Urothelium cell line (cell line): ENCODE measurements at regions not wholly inside any gene's neighbourhood (a gene's known extent, or its start where the extent isn't known, plus 50 kb on each side); places are given as distances from the start of the nearest gene placed in this dataset.
"Not testable (repeated sequence)": the region's sequence is repeated elsewhere in the genome, so short reads cannot be mapped to it uniquely, and the experiment has no call there.

Source experiments
- DNase-seq: peaks from one replicate; pipeline ENCODE4 v3.0.0; 2011; ENCODE audit warnings: low spot score, mixed read lengths
- FAIRE-seq: peaks from 2 replicates; lab custom pipeline; 2011; peaks lifted over from hg19 to GRCh38; lab: Jason Lieb, UNC

DNA sequence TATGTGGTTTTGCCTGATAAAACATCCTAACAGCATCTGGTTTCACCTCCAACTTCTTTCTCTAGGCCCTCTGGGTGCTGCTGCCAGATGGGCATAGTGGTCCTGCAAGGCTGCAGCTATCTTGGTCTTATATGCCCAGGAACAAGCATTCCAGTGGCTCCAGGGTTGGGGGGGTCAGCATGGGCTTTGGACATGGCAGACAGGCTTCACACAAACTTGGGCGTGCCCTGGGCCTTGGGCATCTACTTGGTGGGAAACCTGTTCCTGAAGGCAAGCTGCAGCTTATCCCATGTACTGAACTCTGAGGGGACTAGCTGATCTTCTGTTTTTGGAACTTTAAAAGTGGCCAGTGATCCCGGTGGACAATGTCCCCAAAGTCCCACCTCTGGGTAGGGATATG is 54.9 kb upstream of the ZNF678 start:
- DNase-seq (no peak), FAIRE-seq (no peak)

DNA sequence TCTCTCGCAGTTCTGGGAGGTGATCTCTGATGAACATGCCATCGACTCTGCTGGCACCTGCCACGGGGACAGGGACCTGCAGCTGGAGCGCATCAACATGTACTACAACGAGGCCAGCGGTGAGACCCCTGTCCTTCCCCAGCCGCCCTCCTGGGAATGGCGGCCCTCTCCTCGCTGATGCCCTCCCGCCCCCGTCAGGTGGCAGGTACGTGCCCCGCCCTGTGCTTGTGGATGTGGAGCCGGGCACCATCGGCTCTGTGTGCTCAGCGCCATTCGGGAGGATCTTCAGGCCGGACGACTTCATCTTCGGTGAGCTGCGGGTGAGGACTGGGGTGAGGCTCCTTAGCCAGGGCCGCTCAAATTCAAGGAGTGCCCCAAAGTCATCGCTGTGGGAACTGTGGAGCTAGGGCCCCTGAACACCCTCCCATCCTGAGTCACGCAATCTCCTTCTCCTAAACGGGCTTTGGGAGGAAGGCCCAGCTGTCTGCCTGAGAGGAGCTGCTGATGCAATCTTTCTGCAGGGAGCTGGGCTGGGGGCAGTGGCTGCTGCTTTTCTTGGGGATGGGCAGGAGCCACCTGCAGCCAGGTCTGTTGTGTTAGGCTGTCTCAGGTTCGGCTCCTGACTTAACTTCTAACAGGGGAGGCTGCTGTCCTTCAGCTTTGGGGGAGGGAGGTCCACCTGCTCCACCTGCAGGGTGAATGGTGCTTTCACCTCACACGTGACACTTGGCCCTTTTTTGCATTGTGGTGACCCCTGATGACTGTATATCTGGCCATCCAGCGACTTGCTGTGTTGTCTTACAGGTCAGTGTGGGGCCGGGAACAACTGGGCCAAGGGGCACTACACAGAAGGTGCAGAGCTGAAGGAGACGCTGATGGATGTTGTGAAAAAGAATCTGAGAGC is 56.6 kb upstream of the ZNF678 start:
- DNase-seq, FAIRE-seq: not testable (repeated sequence)

GRCh38 chr1:227496045-227496444 is 67.3 kb upstream of the ZNF678 start:
- not testable (repeated sequence) for DNase-seq, FAIRE-seq

- not testable (repeated sequence) for DNase-seq, FAIRE-seq
Measured at GRCh38 chr1:227493863-227494551, 69.3 kb upstream of the ZNF678 start.

DNA sequence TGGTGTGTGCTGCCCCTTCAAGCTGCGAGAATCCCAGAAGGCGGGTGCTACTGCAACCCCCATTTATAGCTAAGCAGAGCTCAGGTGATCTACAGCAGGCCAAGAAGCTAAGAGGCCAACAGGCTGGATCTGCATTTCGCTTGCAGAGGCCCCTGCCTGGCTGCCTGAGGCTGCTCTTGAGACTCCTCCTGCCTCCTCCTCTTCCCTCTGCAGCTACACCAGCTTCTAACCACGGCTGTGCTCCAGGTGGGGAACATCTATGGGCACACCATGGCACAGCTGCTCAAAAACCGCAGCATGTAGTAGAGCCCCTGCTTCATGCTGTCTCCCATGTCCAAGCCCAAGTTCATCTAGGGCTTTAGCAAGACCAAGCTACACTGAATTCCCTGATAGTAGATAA is 72.9 kb upstream of the ZNF678 start:
- FAIRE-seq (no peak), DNase-seq (no peak)

DNA sequence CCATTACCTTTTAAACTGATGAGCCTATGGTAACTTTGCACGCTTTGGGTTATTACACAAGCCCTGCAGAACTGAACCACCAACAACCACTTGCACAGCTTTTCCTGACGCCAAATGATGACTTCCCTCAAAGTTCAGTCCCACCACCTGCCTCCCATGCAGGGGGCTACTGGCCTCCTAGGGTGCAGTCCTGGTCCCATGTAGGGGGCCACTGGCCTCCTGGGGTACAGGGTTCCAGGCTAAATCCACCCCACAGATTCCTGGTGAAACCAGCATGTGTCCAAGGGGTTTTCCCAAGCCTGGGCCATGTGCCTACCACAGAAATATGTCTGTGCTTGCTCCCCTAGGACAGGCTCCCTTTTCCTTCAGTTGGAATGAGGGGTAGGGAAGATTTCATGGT is 73.4 kb upstream of the ZNF678 start:
- DNase-seq (no peak), FAIRE-seq (no peak)

DNA sequence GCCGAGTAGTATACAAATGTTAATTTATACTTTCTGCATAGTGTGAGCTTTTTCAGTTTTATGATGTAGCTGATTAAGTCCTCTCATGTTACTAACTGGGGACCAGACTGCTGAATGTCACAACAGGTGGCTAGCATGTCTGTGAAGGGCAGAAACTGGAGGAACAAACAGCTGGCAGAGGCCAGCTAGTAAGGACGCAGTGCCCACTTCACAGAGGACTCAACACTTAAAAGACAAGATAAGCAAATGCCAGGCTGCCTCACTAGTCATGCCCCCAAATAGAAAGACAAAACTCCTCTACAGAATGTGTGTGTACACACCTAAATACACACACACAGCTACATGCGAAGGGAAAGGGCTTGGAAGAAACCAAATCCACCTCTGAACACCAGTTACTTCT is 73.8 kb upstream of the ZNF678 start:
- DNase-seq (no peak), FAIRE-seq (no peak)

DNA sequence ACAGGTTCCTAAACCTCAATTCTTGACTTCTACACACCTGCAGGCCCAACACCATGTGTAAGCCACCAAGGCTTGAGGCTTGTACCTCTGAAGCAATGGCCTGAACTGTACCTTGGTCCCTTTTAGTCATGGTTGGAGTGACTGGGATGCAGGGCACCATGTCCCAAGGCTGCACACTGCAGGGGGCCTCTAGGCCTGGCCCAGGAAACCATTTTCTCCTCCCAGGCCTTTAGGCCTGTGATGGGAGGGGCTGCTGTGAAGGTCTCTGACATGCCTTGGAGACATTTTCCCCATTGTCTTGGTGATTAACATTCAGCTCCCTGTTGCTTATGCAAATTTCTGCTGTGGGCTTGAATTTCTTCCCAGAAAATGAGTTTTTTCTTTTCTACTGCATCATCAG is 75.8 kb upstream of the ZNF678 start:
- DNase-seq, result no peak
- FAIRE-seq, result no peak

DNA sequence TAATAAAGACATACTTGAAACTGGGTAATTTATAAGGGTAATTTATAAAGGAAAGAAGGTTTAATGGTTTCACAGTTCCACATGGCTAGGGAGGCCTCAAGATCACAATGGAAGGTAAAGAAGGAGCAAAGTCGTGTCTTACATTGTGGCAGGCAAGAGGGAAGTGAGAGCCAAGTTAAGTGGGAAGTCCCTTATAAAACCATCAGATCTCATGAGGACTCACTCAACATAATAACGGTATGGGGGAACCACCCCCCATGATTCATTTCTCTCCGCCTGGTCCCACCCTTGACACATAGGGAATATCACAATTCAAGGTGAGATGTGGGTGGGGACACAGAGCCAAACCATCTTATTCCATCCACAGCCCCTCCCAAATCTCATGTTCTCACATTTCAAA is 76.8 kb upstream of the ZNF678 start:
- no peak for DNase-seq
- FAIRE-seq, result no peak

- DNase-seq, result no peak
- no peak for FAIRE-seq
Measured at GRCh38 chr1:227482023-227482299, 81.4 kb upstream of the ZNF678 start.

- DNase-seq, FAIRE-seq: not testable (repeated sequence)
Measured at GRCh38 chr1:227474072-227474471, 89.3 kb upstream of the ZNF678 start.

DNA sequence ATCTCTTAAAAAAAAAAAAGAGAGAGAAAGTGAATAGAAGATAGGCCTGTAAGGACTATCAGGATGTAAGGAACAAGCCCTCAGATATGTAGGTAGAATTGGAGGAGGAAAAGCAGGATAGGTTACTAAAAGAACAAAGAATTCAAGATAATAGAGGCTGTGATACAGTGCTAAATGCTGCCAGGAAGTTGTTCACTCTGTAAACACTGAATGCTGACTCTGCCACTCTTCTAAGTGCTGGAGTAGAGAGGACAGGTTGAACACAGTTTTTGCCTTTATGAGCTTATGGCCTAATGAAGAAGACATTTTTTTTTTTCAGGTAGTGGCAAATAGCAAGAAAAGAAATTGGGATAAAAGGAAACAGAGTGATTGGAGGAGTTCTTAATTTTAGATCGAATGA is 90.6 kb upstream of the ZNF678 start:
- no peak for FAIRE-seq

GRCh38 chr1:227470688-227471087 is 92.7 kb upstream of the ZNF678 start:
- FAIRE-seq (no peak), DNase-seq (no peak)

More for the DNA sequence above, 90.6 kb upstream of the ZNF678 start:
- no peak for DNase-seq

GRCh38 chr1:227469708-227470107 is 93.6 kb upstream of the ZNF678 start:
- DNase-seq (no peak), FAIRE-seq (no peak)

DNA sequence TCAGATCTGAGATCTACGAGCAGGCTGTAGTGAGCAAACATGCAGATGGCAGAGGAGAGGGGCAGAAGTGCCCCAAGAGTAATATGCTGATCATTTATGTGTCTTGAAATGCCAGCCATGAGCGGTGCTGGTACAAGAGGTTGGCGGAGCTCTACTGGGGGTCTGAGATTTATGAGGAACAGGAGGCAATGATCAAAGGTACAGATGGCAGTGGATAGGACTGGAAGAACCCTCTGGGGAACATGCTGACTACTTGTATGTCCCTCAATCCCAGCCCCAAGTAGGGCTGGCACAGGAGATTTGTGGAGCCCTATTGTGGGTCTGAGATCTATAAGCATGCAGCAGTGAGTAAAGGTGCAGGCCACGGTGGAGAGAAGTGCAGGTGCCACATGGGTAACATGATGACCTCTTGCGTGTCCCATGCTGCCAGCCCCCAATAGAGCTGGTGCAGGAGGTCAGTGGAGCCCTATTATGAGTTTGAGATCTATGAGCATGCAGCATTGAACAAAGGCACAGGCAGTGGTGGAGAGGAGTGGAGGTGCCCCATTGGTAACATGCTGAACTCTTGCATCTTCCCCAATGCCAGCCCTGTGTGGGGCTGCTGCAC is 97.2 kb upstream of the ZNF678 start:
- DNase-seq, result no peak
- FAIRE-seq, result no peak

DNA sequence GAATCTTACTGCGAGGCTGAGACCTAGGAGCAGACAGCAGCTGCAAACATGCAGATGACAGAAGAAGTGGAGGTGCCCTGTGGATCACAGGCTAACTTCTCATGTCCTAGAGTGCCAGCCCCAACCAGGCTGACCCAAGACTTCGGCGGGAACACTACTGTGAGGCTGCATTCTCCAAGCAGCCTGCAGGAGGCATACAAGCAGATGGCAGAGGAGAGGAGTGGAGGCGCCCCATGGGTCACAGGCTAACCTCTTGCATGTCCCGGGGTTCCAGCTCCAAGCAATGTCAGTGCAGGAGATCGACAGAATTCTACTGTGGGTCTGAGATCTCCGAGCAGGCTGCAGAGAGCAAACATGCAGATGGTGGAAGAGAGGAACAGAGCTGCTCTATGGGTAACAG is 98.1 kb upstream of the ZNF678 start:
- no peak for FAIRE-seq

GRCh38 chr1:227459977-227460376 is 103.4 kb upstream of the ZNF678 start:
- FAIRE-seq (no peak), DNase-seq (no peak)

More for the DNA sequence above, 98.1 kb upstream of the ZNF678 start:
- DNase-seq, result no peak

DNA sequence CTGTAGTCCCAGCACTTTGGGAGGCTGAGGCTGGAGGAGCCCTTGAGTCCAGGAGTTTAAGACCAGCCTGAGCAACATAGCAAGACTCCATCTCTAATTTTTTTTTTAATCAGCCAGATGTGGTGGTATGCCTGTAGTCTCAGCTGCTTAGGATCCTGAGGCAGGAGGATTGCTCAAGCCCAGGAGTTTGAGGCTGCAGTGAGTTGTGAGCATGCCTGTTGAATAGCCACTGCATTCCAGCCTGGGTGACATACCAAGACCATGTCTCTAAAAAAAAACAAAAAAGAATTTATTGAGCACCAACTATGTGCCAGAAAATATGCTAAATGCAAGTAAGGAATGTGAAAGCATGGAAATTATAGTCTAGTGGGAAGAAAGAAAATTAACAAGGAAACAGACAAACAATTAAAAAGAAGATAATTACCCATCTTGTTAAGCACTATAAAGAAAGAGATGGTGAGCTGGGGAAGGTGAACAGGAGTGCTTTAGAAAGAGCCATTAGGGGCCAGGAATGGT is 104.0 kb upstream of the ZNF678 start:
- FAIRE-seq, result no peak
- DNase-seq, result no peak

GRCh38 chr1:227454686-227455085 is 108.7 kb upstream of the ZNF678 start:
- FAIRE-seq (no peak), DNase-seq (no peak)

DNA sequence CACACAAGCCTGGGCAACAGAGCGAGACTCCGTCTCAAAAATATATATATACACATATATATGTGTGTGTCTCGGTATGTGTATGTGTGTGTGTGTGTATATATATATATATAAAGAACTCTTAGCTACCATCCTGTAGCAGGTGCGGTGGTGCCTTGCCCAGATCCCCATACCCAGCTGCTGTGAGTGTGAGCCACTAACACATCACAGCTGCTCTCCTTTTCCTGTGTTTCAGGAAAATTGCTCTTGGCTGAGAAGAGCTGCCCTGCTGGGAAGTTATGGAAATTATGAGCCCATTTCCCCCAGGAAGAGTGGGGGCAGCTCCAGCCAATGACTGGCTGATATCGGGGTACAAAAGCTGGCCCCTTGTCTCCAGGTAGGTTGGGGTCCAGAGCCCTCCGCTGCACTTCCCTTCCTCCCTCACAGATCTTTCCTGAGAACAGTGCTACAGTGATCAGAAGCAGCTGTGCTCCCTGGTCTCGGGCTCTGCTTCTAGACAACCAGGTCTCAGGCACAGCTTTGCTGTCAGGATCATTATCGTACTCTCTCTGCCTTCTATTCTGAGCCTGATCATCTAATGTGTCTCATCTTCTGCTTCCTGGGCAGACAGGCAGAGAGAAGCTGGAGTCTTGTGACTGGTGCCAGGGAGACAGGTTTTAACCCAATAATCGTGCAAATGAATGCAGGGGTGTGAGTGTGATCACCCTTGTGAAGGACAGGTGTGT is 109.6 kb upstream of the ZNF678 start:
- no peak for FAIRE-seq

DNA sequence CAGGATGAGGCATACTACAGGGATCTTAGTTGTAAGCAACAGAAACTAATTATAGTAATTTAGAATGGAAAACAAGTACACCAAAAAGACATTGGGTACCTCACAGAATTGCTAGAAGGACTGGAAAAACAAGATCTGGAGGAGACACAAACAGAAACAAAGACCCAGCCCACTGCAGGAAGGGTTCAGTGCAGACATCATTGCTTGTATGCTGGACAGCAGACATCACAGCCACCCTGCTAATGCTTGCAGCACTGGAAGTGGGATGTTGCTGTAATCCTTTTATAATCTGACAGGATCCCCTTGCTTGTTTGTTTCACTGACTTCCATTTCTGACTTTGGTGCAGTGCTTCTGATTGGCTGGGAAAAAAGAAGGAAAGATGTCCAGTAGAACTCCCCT is 111.4 kb upstream of the ZNF678 start:
- DNase-seq (no peak), FAIRE-seq (no peak)

More for the DNA sequence above, 109.6 kb upstream of the ZNF678 start:
- DNase-seq, result no peak
